M059J (cell line): ENCODE measurements at regions not wholly inside any gene's neighbourhood (a gene's known extent, or its start where the extent isn't known, plus 50 kb on each side); places are given as distances from the start of the nearest gene placed in this dataset.

Experiments used
- DNase-seq: peaks from one replicate; pipeline ENCODE4 v3.0.0-alpha.2; 2012; ENCODE audit warnings: low read depth

- DNase-seq: no peak
Observed at GRCh38 chr5:4309026-4309425, 713.4 kb downstream of the IRX1 start.

- no peak for DNase-seq
Observed at GRCh38 chr5:4313138-4313537, 717.5 kb downstream of the IRX1 start.

GRCh38 chr5:4319478-4320128, 724.0 kb downstream of the IRX1 start:
- DNase-seq: no peak

- DNase-seq: no peak
Observed at GRCh38 chr5:4330327-4330726, 734.7 kb downstream of the IRX1 start.

GRCh38 chr5:4335078-4335477, 739.4 kb downstream of the IRX1 start:
- DNase-seq: no peak

- no peak for DNase-seq
Observed at GRCh38 chr5:4337519-4337918, 741.9 kb downstream of the IRX1 start.

- no peak for DNase-seq
Observed at GRCh38 chr5:4339949-4340348, 744.3 kb downstream of the IRX1 start.

GRCh38 chr5:4345850-4346249, 750.2 kb downstream of the IRX1 start:
- DNase-seq: no peak

- DNase-seq: peak; percentile 13
Observed at GRCh38 chr5:4348423-4348822, 752.8 kb downstream of the IRX1 start.

- no peak for DNase-seq
Observed at GRCh38 chr5:4348919-4349318, 753.3 kb downstream of the IRX1 start.

GRCh38 chr5:4356201-4356600, 760.6 kb downstream of the IRX1 start:
- DNase-seq: no peak

GRCh38 chr5:4359847-4360246, 764.2 kb downstream of the IRX1 start:
- DNase-seq: no peak

- peak; percentile 5 for DNase-seq
Observed at GRCh38 chr5:4361753-4362152, 766.1 kb downstream of the IRX1 start.

GRCh38 chr5:4362411-4362810, 766.8 kb downstream of the IRX1 start:
- DNase-seq: no peak

- DNase-seq: no peak
Observed at GRCh38 chr5:4363045-4363444, 767.4 kb downstream of the IRX1 start.

GRCh38 chr5:4366628-4367027, 771.0 kb downstream of the IRX1 start:
- no peak for DNase-seq

GRCh38 chr5:4370218-4370617, 769.9 kb upstream of the ADAMTS16 start:
- DNase-seq: no peak

- peak; percentile 15 for DNase-seq
Observed at GRCh38 chr5:4372481-4372880, 767.6 kb upstream of the ADAMTS16 start.

GRCh38 chr5:4373051-4373820, 766.9 kb upstream of the ADAMTS16 start:
- no peak for DNase-seq

- DNase-seq: peak; percentile 50
Observed at GRCh38 chr5:4374866-4375265, 765.3 kb upstream of the ADAMTS16 start.

GRCh38 chr5:4375640-4376039, 764.5 kb upstream of the ADAMTS16 start:
- DNase-seq: no peak

- no peak for DNase-seq
Observed at GRCh38 chr5:4383102-4383501, 757.0 kb upstream of the ADAMTS16 start.

GRCh38 chr5:4383518-4384198, 756.5 kb upstream of the ADAMTS16 start:
- DNase-seq: no peak
